HG03354 (cell line): ENCODE measurements at regions not wholly inside any gene's neighbourhood (a gene's known extent, or its start where the extent isn't known, plus 50 kb on each side); places are given as distances from the start of the nearest gene placed in this dataset.
"Not testable (repeated sequence)": the region's sequence is repeated elsewhere in the genome, so short reads cannot be mapped to it uniquely, and the experiment has no call there.

ENCODE experiments used
- ATAC-seq: cut with Tn5 transposase; IDR thresholded peaks from one replicate; pipeline ENCODE4 v1.9.1; 2021; ENCODE audit warnings: mild to moderate bottlenecking; ENCODE audit not compliant: unreplicated experiment, poor library complexity, severe bottlenecking

- no peak for ATAC-seq
Observed at GRCh38 chr1:220421508-220421907, 106.4 kb upstream of the MARK1 start.

GRCh38 chr1:220420726-220421125 is 107.2 kb upstream of the MARK1 start:
- ATAC-seq: no peak

GRCh38 chr1:220412382-220412781 is 115.6 kb upstream of the MARK1 start:
- not testable (repeated sequence) for ATAC-seq

- no peak for ATAC-seq
Observed at GRCh38 chr1:220410611-220411010, 117.3 kb upstream of the MARK1 start.

- ATAC-seq: no peak
Observed at GRCh38 chr1:220409771-220410595, 118.0 kb upstream of the MARK1 start.

- no peak for ATAC-seq
Observed at GRCh38 chr1:220407191-220407590, 120.7 kb upstream of the MARK1 start.

- ATAC-seq: no peak
Observed at GRCh38 chr1:220398238-220398637, 126.0 kb upstream of the RAB3GAP2 start.

- ATAC-seq: no peak
Observed at GRCh38 chr1:220391491-220391890, 119.2 kb upstream of the RAB3GAP2 start.

GRCh38 chr1:220389634-220390033 is 117.4 kb upstream of the RAB3GAP2 start:
- no peak for ATAC-seq

- no peak for ATAC-seq
Observed at GRCh38 chr1:220386494-220387195, 114.4 kb upstream of the RAB3GAP2 start.

GRCh38 chr1:220385158-220385557 is 112.9 kb upstream of the RAB3GAP2 start:
- no peak for ATAC-seq

GRCh38 chr1:220382994-220383393 is 110.7 kb upstream of the RAB3GAP2 start:
- no peak for ATAC-seq

GRCh38 chr1:220380885-220381284 is 108.6 kb upstream of the RAB3GAP2 start:
- ATAC-seq: no peak

- no peak for ATAC-seq
Observed at GRCh38 chr1:220378571-220379302, 106.5 kb upstream of the RAB3GAP2 start.

GRCh38 chr1:220375715-220376114 is 103.5 kb upstream of the RAB3GAP2 start:
- no peak for ATAC-seq

- no peak for ATAC-seq
Observed at GRCh38 chr1:220374449-220374848, 102.2 kb upstream of the RAB3GAP2 start.

GRCh38 chr1:220372451-220372850 is 100.2 kb upstream of the RAB3GAP2 start:
- ATAC-seq: no peak

- ATAC-seq: no peak
Observed at GRCh38 chr1:220371324-220371723, 99.1 kb upstream of the RAB3GAP2 start.

- no peak for ATAC-seq
Observed at GRCh38 chr1:220370041-220370700, 97.9 kb upstream of the RAB3GAP2 start.

GRCh38 chr1:220369511-220369910 is 97.3 kb upstream of the RAB3GAP2 start:
- no peak for ATAC-seq
